Esophagus squamous epithelium (tissue), 4 donors: ENCODE measurements at regions not wholly inside any gene's neighbourhood (a gene's known extent, or its start where the extent isn't known, plus 50 kb on each side); places are given as distances from the start of the nearest gene placed in this dataset.

Experiments
- CTCF ChIP-seq, 6 experiments: fragments of 450-650 bp in 4 of 6; fragments of 200-600 bp in 2 of 6; sonication (generic) in 2 of 6; IDR thresholded peaks; one replicate each; pipeline ENCODE4 v1.5.1; 2016 to 2019; ENCODE audit warnings: antibody characterized with exemption in 6 of 6, mild to moderate bottlenecking in 4 of 6, moderate library complexity in 4 of 6
- POLR2A ChIP-seq, 4 donors: fragments of 450-650 bp; IDR thresholded peaks; one replicate each; pipeline ENCODE4 v1.6.1; 2017; ENCODE audit warnings: antibody characterized with exemption in 4 of 4, mild to moderate bottlenecking in 4 of 4, moderate library complexity in 3 of 4

- TF ChIP-seq CTCF (IDR thresholded peaks at IDR 0.05) (no peak), POLR2A (IDR thresholded peaks at IDR 0.05) (no peak)
Observed at GRCh38 chr10:83908506-83908905, 230.8 kb upstream of the GHITM start.
